NOMO-1 (cell line): ENCODE measurements at regions not wholly inside any gene's neighbourhood (a gene's known extent, or its start where the extent isn't known, plus 50 kb on each side); places are given as distances from the start of the nearest gene placed in this dataset.
A peak's percentile ranks its signal among the peaks of the same experiment; 100 is the strongest.
"Not testable (repeated sequence)": the region's sequence is repeated elsewhere in the genome, so short reads cannot be mapped to it uniquely, and the experiment has no call there.

Source experiments
- DNase-seq, 2 experiments: peaks; one replicate each; lab custom pipeline; 2025; ENCODE audit not compliant: unreplicated experiment in 2 of 2; lab: John Stamatoyannopoulos, UW

- DNase-seq, result peak; percentile 19 to 56
Measured at GRCh38 chr2:39837856-39838453, 58.9 kb upstream of the THUMPD2 start.

GRCh38 chr2:39836638-39837037, 57.6 kb upstream of the THUMPD2 start:
- DNase-seq, result no peak

GRCh38 chr2:39834426-39834825, 55.4 kb upstream of the THUMPD2 start:
- DNase-seq, result no peak

GRCh38 chr2:39830610-39831009, 51.6 kb upstream of the THUMPD2 start:
- not testable (repeated sequence) for DNase-seq
